DND-41 (cell line): ENCODE measurements at regions not wholly inside any gene's neighbourhood (a gene's known extent, or its start where the extent isn't known, plus 50 kb on each side); places are given as distances from the start of the nearest gene placed in this dataset.

Experiments used
- EZH2 ChIP-seq: IDR thresholded peaks from 3 replicates; pipeline ENCODE4 v1.6.1; 2012; ENCODE audit warnings: borderline replicate concordance, low read depth, mild to moderate bottlenecking, moderate library complexity, low read length, inconsistent platforms; ENCODE audit not compliant: severe bottlenecking
- TF ChIP-seq, protein P1 (sequence below): IDR thresholded peaks from 2 replicates; pipeline ENCODE4 v1.5.1; 2012; ENCODE audit warnings: borderline replicate concordance, low read length, moderate library complexity, mild to moderate bottlenecking; ENCODE audit not compliant: poor library complexity, severe bottlenecking; ENCODE audit errors: extremely low read depth

DNA sequence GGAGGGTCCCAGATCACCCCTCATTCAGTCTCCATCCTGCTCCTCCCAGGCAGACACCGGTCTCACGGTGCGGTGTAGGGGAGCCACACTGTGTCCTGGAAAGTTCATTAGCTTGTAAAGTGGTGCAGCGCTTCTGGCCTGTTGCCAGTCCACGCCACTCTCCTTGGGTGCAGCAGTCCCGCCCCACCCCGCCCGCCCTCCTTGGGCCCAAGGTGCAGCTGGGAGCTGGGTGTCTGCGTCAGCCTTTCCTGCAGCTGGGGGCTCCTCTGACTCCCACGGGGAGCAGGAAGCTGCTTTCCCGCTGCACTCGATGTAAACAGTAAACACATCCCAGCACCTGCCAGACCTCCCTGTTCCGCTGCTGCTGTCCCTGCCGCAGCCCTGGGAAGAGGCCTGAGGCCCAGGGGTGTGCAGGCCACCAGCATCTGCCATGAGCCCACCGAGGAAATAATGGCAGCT, 53.8 kb upstream of the ASB18 start:
- TF ChIP-seq, protein P1, sequence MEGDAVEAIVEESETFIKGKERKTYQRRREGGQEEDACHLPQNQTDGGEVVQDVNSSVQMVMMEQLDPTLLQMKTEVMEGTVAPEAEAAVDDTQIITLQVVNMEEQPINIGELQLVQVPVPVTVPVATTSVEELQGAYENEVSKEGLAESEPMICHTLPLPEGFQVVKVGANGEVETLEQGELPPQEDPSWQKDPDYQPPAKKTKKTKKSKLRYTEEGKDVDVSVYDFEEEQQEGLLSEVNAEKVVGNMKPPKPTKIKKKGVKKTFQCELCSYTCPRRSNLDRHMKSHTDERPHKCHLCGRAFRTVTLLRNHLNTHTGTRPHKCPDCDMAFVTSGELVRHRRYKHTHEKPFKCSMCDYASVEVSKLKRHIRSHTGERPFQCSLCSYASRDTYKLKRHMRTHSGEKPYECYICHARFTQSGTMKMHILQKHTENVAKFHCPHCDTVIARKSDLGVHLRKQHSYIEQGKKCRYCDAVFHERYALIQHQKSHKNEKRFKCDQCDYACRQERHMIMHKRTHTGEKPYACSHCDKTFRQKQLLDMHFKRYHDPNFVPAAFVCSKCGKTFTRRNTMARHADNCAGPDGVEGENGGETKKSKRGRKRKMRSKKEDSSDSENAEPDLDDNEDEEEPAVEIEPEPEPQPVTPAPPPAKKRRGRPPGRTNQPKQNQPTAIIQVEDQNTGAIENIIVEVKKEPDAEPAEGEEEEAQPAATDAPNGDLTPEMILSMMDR, result no peak
- TF ChIP-seq EZH2, result no peak
